HG03039 (cell line): ENCODE measurements at regions not wholly inside any gene's neighbourhood (a gene's known extent, or its start where the extent isn't known, plus 50 kb on each side); places are given as distances from the start of the nearest gene placed in this dataset.

Experiments used
- ATAC-seq: cut with Tn5 transposase; IDR thresholded peaks from one replicate; pipeline ENCODE4 v1.9.1; 2021; ENCODE audit warnings: mild to moderate bottlenecking, moderate library complexity; ENCODE audit not compliant: unreplicated experiment

GRCh38 chr15:98187549-98187948, 227.0 kb downstream of the ARRDC4 start:
- no peak for ATAC-seq

GRCh38 chr15:98190914-98191313, 230.4 kb downstream of the ARRDC4 start:
- no peak for ATAC-seq

- ATAC-seq: no peak
Observed at GRCh38 chr15:98195796-98196195, 235.3 kb downstream of the ARRDC4 start.

GRCh38 chr15:98196371-98196770, 235.9 kb downstream of the ARRDC4 start:
- ATAC-seq: no peak

- ATAC-seq: no peak
Observed at GRCh38 chr15:98202256-98202655, 241.8 kb downstream of the ARRDC4 start.

GRCh38 chr15:98203872-98204660, 243.6 kb downstream of the ARRDC4 start:
- no peak for ATAC-seq

- no peak for ATAC-seq
Observed at GRCh38 chr15:98207928-98208327, 247.4 kb downstream of the ARRDC4 start.

GRCh38 chr15:98213346-98213979, 253.0 kb downstream of the ARRDC4 start:
- no peak for ATAC-seq

- no peak for ATAC-seq
Observed at GRCh38 chr15:98216166-98216565, 255.7 kb downstream of the ARRDC4 start.

- ATAC-seq: no peak
Observed at GRCh38 chr15:98217356-98217755, 256.9 kb downstream of the ARRDC4 start.

GRCh38 chr15:98221144-98221543, 260.6 kb downstream of the ARRDC4 start:
- ATAC-seq: no peak

- ATAC-seq: no peak
Observed at GRCh38 chr15:98221577-98221976, 261.1 kb downstream of the ARRDC4 start.

- ATAC-seq: no peak
Observed at GRCh38 chr15:98226149-98226548, 265.6 kb downstream of the ARRDC4 start.

GRCh38 chr15:98226578-98226977, 266.1 kb downstream of the ARRDC4 start:
- no peak for ATAC-seq

GRCh38 chr15:98228846-98229245, 268.3 kb downstream of the ARRDC4 start:
- ATAC-seq: no peak

GRCh38 chr15:98230975-98231374, 270.5 kb downstream of the ARRDC4 start:
- no peak for ATAC-seq

- no peak for ATAC-seq
Observed at GRCh38 chr15:98231696-98232440, 271.4 kb downstream of the ARRDC4 start.

GRCh38 chr15:98232761-98233160, 272.3 kb downstream of the ARRDC4 start:
- no peak for ATAC-seq

GRCh38 chr15:98233873-98234272, 273.4 kb downstream of the ARRDC4 start:
- no peak for ATAC-seq

- ATAC-seq: no peak
Observed at GRCh38 chr15:98240303-98240702, 279.8 kb downstream of the ARRDC4 start.

- ATAC-seq: no peak
Observed at GRCh38 chr15:98241032-98241554, 280.6 kb downstream of the ARRDC4 start.

GRCh38 chr15:98257290-98257689, 296.8 kb downstream of the ARRDC4 start:
- no peak for ATAC-seq
